AG04449 (cell line): ENCODE measurements at regions not wholly inside any gene's neighbourhood (a gene's known extent, or its start where the extent isn't known, plus 50 kb on each side); places are given as distances from the start of the nearest gene placed in this dataset.
A peak's percentile ranks its signal among the peaks of the same experiment; 100 is the strongest.

Experiments used
- CTCF ChIA-PET: fragments of 350-600 bp; formaldehyde crosslinking; extraction: SDS; loops from one replicate; lab custom pipeline; 2021; ENCODE audit warnings: antibody characterized with exemption; lab: Yijun Ruan, JAX
- POLR2A ChIA-PET: fragments of 400-600, 350-600 bp; formaldehyde crosslinking; extraction: SDS; loops from one replicate; lab custom pipeline; 2020; ENCODE audit warnings: antibody characterized with exemption, inconsistent platforms; lab: Yijun Ruan, JAX
- DNase-seq: peaks from one replicate; pipeline ENCODE4 v3.0.0-alpha.2; 2010; ENCODE audit warnings: low read depth, low spot score
- H3K4me3 ChIP-seq: 2 replicates; pipeline ENCODE4 v1.5.1; 2011; ENCODE audit warnings: low read depth, mild to moderate bottlenecking, control low read depth, low read length
- TF ChIP-seq, protein P1 (sequence below): IDR thresholded peaks from one replicate; pipeline ENCODE4 v1.5.1; 2011; ENCODE audit warnings: mild to moderate bottlenecking, moderate library complexity, low read length, control low read depth, inconsistent platforms; ENCODE audit not compliant: insufficient read depth; ENCODE audit errors: missing control alignments

DNA sequence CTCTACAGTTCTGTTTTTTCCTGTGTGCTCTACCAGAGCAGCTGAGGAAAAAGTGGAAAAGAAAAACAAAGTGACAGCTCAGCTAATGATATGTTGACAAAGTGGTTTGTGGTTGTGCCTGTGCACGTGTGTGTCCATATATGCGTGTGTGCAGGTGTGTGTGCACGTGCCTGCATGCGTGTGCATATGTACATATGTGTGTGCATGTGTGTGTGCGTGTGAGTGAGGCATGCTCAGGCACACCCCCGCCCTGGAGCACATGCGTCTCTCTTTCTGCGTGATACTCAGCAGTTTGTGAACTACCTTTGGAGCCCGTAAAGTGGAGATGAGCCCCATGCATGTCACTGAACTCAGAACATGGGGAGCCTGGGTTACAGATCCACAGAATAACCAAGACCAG is 84.5 kb upstream of the GPR26 start:
- TF ChIP-seq, protein P1, sequence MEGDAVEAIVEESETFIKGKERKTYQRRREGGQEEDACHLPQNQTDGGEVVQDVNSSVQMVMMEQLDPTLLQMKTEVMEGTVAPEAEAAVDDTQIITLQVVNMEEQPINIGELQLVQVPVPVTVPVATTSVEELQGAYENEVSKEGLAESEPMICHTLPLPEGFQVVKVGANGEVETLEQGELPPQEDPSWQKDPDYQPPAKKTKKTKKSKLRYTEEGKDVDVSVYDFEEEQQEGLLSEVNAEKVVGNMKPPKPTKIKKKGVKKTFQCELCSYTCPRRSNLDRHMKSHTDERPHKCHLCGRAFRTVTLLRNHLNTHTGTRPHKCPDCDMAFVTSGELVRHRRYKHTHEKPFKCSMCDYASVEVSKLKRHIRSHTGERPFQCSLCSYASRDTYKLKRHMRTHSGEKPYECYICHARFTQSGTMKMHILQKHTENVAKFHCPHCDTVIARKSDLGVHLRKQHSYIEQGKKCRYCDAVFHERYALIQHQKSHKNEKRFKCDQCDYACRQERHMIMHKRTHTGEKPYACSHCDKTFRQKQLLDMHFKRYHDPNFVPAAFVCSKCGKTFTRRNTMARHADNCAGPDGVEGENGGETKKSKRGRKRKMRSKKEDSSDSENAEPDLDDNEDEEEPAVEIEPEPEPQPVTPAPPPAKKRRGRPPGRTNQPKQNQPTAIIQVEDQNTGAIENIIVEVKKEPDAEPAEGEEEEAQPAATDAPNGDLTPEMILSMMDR: no peak
- no peak overlapping the region for H3K4me3 ChIP-seq
- CTCF ChIA-PET: interaction anchor here (0.6 to 12.0 kb wide), 21 partner anchors 10 to 808 kb away, joined by 3 to 311 read pairs (median 4); no protein-coding TSS in a partner anchor
- no peak for DNase-seq
- POLR2A ChIA-PET: no interaction called here

DNA sequence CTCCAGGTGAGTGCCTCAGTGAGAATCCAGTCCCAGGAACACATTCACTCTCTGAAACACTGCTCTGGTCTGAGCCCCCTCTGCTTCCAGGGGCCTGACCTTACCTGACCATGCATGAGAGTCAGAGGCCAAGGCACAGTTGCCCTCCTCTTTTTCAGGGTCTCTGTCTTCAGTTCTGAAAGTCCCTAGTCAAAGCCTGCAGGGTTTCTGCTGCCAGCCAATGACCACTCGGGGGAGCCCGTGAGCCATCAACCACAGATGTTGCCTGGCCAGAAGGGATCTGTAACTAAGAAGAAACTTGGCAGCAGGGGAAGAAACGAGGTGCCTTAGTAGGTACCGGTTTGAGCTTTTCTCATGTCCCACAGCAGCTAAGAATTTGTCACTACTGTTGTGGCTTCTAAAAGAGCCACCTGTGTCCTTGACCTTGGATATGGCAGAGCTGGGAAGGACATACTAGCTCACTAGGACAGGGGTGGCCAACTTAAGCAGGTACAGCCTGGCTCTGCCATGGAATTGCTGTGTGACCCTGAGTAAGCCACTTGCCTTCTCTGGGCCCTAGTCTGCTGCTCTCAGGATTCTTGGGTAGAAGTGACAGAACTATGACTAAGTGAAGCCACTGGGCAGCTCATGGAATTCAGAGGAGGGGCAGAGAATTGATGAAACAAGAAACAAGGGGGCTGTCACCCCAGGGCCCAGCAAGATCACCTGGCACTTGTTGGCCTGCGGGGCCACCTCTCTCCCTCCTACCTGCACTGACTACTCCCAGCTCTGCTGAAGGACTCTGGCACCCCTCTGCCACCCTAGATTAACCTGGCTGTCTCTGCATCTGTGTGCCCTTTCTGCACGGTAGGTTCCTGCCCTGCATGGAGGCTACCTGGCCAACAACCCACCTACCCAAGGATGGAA is 83.8 kb upstream of the GPR26 start:
- CTCF ChIA-PET: interaction anchor here (0.6 to 12.0 kb wide), 46 partner anchors 9 to 808 kb away, joined by 3 to 311 read pairs (median 4); partner anchors contain the start of gene CPXM2
- POLR2A ChIA-PET: no interaction called here
- DNase-seq: peak; percentile 19
- TF ChIP-seq, protein P1: peak; percentile 90
- H3K4me3 ChIP-seq: no peak overlapping the region

DNA sequence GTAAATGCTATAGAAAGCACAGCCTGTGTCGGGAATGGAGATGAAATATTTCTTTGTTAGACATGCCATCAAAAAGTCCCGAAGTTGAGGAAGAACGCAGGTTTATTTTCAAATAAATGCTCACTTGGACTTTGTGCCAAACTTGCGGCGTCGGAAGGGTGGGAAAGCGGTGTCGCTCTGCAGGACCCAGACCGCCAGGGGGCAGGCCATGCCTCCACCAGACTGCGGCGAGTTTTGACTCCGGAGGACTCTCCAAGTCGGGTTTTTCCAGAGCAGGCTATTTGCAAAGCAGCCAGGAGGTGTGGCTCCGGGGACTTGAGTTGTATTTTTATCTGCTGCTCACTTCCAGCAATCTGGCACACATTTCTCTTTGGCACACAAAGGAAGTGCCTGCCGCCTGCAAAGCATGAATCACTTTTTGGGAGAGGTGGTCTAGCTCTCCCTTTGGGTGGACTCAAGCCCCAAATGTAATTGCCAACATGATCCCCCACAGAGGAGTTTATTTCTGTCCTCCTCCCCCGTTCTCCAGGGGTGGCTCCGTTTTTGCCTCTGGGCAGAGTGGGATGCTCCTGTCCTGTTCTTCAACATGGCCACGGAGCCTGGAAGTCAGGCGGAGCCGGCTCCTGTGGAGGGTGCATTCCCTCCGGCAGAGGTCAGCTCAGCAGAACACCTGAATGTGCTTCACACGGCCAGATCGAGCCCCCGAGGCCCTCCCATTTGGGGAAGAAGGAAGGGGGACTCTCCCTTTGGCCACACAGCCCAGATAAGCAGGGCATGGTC is 82.3 kb upstream of the GPR26 start:
- CTCF ChIA-PET: interaction anchor here (0.5 to 12.0 kb wide), 16 partner anchors 11 to 806 kb away, joined by 3 to 311 read pairs (median 6); no protein-coding TSS in a partner anchor
- H3K4me3 ChIP-seq: no peak overlapping the region
- TF ChIP-seq, protein P1: peak; percentile 89
- POLR2A ChIA-PET: no interaction called here
- DNase-seq: peak; percentile 36

DNA sequence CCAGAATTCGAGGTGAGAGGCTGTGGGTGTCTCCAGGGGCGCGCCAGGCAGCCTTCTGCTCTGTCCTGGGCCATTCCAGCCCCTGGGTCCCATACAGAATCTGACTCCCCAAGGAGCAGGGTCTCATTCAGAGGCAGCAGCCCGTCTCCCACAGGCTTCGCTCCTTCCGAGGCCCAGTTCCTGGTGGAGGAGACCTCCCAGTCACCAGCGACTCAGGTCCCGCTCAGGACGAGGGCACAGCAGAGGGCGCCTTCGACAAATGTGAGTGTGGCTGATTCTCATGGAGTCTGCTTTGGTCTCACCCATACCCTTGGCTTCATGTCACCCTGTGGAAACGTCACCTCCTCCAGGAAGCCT is 81.8 kb upstream of the GPR26 start:
- TF ChIP-seq, protein P1: no peak
- no peak for DNase-seq
- CTCF ChIA-PET: interaction anchor here (2.9 to 12.0 kb wide), 2 partner anchors 72 to 381 kb away, joined by 8 to 311 read pairs; no protein-coding TSS in a partner anchor
- POLR2A ChIA-PET: no interaction called here
- H3K4me3 ChIP-seq: no peak overlapping the region

DNA sequence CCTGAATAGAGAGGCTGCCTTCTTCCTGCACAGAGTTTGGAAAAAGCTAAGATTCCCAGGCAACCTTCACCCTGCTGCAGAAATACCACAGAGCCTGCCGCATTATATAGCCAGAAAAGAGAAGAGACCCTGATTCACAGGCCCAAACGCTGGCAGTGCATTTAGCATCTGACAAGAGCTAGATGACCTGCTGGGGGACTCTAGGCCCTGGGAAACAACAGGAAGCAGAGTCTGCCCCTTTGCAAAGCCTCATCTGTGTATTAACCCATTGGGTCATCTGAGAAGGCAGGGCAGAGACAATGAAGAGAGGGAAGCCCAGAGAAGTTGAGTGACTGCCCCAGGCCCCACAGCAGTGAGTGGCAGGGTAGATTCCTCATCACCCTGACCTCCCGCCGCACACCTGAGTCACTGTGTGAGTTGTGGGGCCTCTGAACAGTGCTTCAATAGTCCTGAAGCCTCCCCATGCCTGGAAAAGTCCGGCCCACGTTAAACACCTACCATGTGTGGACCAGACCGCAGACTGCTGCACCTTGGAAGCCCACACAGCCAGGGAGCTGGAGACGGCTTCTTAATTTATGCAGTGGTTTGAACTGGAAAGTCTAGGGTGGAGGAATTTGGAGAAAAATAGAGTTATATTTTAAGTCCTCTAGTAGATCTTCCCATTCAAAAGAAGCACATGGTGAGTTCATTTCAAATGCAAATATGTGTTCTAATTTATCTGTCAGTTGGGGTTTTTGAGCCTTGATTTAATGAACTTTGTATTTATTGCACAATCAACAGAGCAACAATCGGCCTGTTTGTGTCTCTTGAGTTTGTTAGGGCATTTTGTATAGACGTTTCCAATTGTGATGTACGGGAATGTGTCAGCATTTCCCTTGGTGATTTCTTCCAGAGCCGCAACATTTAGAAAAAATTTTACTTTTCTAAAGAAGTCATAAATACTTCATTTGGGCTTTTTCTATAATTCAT is 80.4 kb upstream of the GPR26 start:
- POLR2A ChIA-PET: no interaction called here
- no peak overlapping the region for H3K4me3 ChIP-seq
- TF ChIP-seq, protein P1: no peak
- CTCF ChIA-PET: interaction anchor here (1.0 to 12.0 kb wide), 3 partner anchors 12 to 379 kb away, joined by 3 to 311 read pairs (median 4); no protein-coding TSS in a partner anchor
- no peak for DNase-seq
